AG04449 (cell line): ENCODE measurements at regions not wholly inside any gene's neighbourhood (a gene's known extent, or its start where the extent isn't known, plus 50 kb on each side); places are given as distances from the start of the nearest gene placed in this dataset.
A peak's percentile ranks its signal among the peaks of the same experiment; 100 is the strongest.

Experiments used
- CTCF ChIA-PET: fragments of 350-600 bp; formaldehyde crosslinking; extraction: SDS; loops from one replicate; lab custom pipeline; 2021; ENCODE audit warnings: antibody characterized with exemption; lab: Yijun Ruan, JAX
- POLR2A ChIA-PET: fragments of 400-600, 350-600 bp; formaldehyde crosslinking; extraction: SDS; loops from one replicate; lab custom pipeline; 2020; ENCODE audit warnings: antibody characterized with exemption, inconsistent platforms; lab: Yijun Ruan, JAX
- DNase-seq: peaks from one replicate; pipeline ENCODE4 v3.0.0-alpha.2; 2010; ENCODE audit warnings: low read depth, low spot score
- H3K4me3 ChIP-seq: 2 replicates; pipeline ENCODE4 v1.5.1; 2011; ENCODE audit warnings: low read depth, mild to moderate bottlenecking, control low read depth, low read length
- TF ChIP-seq, protein P1 (sequence below): IDR thresholded peaks from one replicate; pipeline ENCODE4 v1.5.1; 2011; ENCODE audit warnings: mild to moderate bottlenecking, moderate library complexity, low read length, control low read depth, inconsistent platforms; ENCODE audit not compliant: insufficient read depth; ENCODE audit errors: missing control alignments

DNA sequence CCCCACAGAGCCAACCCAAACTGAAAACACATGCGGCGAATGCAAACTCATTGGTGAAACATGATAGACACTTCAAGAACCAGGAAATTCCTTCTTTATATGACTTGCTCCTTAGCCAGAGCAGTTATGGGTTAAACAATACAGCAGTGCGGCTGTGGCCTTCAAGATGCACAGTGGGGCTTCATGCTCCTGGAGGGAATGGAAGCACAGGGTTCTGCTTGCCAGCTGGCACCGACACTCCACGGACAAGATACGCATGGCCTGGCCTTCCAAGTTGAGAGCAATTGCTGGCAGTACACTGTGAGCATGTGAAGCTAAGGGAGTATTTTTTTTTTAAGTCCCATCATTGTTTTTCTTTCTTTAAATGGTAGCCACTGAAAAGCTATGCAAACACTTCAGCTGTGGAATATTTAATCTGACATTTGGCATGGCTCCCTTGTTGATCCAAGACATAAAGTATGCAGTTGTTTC lies 451.6 kb upstream of the CD180 start:
- ChIA-PET POLR2A (interaction anchor here (0.6 to 1.7 kb wide), 2 partner anchors 32 to 567 kb away, joined by 3 to 6 read pairs; partner anchors contain the start of gene PIK3R1), CTCF (interaction anchor here (1.0 to 1.2 kb wide), 2 partner anchors 221 to 604 kb away, joined by 3 to 4 read pairs; no protein-coding TSS in a partner anchor)
- peak; percentile 58 for DNase-seq
- TF ChIP-seq, protein P1, sequence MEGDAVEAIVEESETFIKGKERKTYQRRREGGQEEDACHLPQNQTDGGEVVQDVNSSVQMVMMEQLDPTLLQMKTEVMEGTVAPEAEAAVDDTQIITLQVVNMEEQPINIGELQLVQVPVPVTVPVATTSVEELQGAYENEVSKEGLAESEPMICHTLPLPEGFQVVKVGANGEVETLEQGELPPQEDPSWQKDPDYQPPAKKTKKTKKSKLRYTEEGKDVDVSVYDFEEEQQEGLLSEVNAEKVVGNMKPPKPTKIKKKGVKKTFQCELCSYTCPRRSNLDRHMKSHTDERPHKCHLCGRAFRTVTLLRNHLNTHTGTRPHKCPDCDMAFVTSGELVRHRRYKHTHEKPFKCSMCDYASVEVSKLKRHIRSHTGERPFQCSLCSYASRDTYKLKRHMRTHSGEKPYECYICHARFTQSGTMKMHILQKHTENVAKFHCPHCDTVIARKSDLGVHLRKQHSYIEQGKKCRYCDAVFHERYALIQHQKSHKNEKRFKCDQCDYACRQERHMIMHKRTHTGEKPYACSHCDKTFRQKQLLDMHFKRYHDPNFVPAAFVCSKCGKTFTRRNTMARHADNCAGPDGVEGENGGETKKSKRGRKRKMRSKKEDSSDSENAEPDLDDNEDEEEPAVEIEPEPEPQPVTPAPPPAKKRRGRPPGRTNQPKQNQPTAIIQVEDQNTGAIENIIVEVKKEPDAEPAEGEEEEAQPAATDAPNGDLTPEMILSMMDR, result no peak
- 0 out of 2 replicates have a peak overlapping the region, but pooled peaks have one; percentile 13 for H3K4me3 ChIP-seq

DNA sequence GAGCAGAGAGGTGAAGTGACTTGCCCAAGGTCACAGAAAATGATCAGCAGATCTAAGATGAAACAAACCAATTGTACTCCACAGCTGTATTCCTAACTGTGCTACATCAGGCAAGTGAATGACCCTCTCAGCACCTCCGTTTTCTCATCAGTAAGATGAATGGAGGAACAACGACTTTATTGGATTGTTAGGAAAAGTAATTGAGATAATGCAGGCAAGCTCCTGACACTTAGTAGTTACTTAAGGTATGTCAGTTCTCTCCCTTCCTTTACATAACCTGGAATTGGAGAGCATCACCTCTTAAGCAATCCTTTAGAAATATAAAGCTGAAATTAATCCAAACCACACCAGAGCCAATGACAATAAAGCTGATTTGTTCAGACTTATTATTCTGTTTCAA lies 451.2 kb upstream of the CD180 start:
- POLR2A ChIA-PET, result interaction anchor here (0.6 to 1.7 kb wide), 3 partner anchors 32 to 680 kb away, joined by 3 to 6 read pairs (median 3); partner anchors contain the start of gene PIK3R1
- no peak for DNase-seq
- no peak overlapping the region for H3K4me3 ChIP-seq
- CTCF ChIA-PET, result interaction anchor here (1.0 to 1.2 kb wide), 2 partner anchors 221 to 605 kb away, joined by 3 to 4 read pairs; no protein-coding TSS in a partner anchor
- TF ChIP-seq, protein P1, result no peak

DNA sequence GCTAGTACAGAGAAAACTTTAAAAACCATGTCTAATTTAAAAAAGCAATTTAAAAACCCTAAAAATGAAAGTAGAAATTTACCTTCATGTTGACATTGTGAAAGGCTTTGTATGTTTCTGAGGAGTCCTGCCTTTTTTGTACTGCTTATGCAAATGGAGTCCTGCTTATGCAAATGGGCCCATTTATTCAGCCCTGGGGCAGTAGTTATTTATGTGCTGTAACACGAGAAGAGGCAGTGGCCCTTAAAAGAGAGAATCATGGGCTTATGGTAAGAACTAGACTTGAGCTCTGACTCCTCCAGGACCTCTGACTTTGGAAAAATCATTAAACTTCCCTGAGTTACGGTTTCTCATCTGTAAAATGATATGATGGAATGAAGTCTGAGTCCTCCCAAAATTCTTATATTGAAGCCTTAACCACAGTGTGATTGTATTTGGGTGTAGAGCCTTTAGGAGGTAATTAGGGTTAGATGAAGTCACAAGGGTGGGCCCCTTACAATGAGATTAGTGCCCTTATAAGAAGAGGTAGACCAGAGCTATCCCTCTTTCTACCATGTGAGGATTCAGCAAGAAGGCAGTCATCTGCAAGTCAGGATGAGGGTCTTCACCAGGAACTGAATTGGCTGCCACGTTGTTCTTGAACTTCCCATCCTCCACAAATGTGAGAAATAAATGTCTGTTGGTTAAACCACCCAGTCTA lies 447.8 kb upstream of the CD180 start:
- no peak overlapping the region for H3K4me3 ChIP-seq
- no peak for DNase-seq
- ChIA-PET POLR2A (no interaction called here), CTCF (no interaction called here)
- TF ChIP-seq, protein P1, result no peak

DNA sequence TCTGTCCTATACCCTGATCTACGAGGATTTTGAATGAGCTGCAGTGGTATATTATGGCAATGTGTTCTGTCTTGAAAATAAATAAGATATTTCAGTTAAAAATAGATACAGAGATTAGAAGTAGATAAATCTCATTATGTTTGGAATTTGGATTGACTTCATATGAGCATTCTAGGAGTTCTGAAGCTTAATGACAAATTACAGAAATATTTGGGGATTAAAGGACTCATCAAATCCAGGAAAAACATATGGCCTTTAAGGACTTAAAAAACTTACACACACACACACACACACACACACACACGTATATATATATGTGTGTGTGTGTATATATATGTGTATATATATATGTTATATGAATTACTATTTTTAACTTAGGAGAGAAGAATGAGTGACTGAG lies 446.9 kb upstream of the CD180 start:
- TF ChIP-seq, protein P1, result no peak
- CTCF ChIA-PET, result no interaction called here
- no peak overlapping the region for H3K4me3 ChIP-seq
- peak; percentile 10 for DNase-seq
- POLR2A ChIA-PET, result no interaction called here

DNA sequence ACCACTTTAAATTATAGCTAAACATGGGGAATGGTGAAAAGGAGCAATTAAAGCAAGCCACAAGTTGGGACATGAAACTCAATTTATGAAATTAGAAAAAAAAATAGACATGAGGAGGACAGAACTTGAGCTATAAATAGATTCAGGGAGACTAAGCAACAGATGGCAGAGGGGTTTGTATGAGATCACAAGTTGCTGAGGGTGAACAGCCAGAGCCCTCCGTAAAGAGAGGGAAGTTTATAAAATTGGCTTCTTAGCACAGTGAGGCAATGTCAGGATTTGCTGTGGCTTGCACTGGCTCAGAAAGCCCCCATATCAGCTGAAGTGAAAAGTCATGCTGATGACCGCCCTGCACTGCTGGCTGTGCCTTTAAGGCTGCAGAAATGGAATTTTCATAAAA lies 443.4 kb upstream of the CD180 start:
- TF ChIP-seq, protein P1, result no peak
- no peak for DNase-seq
- POLR2A ChIA-PET, result no interaction called here
- H3K4me3 ChIP-seq, result no peak overlapping the region
- CTCF ChIA-PET, result interaction anchor here (1.3 kb wide), 1 partner anchor 20 kb away, joined by 3 read pairs; no protein-coding TSS in a partner anchor

DNA sequence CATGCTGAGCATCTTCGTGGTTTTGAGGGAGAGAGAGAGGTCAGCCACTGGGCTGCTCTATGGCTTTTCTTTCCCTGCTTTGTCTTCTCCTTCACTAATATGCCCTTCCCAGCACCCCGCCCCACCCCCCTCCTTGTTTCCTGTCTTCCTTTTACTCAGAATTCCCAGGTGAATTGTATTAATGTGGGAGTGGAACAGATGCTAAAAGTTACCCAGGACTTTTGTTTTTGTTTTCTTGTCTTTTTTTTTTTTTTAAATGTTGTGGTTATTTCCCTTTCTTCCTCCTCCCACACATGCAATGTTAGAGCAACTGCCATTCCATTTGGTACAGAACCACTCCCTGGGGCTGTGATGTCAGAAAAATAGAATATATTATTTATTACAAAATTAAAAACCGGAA lies 442.7 kb upstream of the CD180 start:
- ChIA-PET POLR2A (no interaction called here), CTCF (interaction anchor here (1.3 kb wide), 1 partner anchor 20 kb away, joined by 3 read pairs; no protein-coding TSS in a partner anchor)
- TF ChIP-seq, protein P1, result no peak
- DNase-seq, result no peak
- H3K4me3 ChIP-seq, result no peak overlapping the region
